GM12872 (cell line): ENCODE measurements at regions not wholly inside any gene's neighbourhood (a gene's known extent, or its start where the extent isn't known, plus 50 kb on each side); places are given as distances from the start of the nearest gene placed in this dataset.

ENCODE experiments used
- TF ChIP-seq, protein P1 (sequence below): IDR thresholded peaks from 3 replicates; pipeline ENCODE4 v1.5.1; 2011; ENCODE audit warnings: low read depth, mild to moderate bottlenecking, low read length, moderate library complexity; ENCODE audit not compliant: insufficient read depth

DNA sequence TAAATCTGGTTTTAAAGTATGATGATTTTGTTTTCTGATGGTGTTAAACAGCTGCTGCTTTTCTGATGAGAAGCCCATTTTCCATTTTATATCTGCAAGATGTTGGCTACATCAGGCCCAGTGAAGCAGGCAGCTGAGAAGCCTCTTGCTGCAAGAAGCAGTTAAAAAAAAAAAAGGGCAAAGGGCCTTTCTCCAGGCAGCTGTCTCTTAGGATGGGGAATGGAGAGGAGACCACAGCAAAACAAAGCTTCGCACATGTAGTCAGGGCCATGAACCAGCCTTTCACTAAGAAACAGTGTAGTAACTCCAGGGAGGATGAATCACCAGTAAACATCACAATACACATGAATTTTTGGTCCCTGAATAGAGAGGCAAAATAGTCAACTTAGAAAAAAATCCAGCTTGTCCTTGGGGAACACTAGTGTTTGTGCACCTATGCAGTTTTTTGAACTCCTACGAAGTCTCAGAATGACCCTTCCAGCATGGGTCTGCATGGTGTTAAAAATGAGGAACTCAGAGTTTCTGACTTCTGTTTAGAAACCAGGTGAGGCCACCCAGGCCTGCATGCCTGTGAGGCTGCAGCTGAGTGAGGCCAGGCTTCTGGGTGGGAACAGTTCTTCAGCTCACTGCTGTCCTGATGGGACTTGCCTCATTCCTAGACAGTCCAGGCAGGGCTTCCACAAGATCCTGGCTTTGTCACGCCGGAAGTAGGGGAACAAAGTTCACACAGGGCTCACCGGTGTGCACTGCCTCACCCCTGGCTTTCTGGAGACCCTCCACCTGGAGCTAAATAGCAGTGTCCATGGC, 518.7 kb downstream of the MCTP2 start:
- TF ChIP-seq, protein P1, sequence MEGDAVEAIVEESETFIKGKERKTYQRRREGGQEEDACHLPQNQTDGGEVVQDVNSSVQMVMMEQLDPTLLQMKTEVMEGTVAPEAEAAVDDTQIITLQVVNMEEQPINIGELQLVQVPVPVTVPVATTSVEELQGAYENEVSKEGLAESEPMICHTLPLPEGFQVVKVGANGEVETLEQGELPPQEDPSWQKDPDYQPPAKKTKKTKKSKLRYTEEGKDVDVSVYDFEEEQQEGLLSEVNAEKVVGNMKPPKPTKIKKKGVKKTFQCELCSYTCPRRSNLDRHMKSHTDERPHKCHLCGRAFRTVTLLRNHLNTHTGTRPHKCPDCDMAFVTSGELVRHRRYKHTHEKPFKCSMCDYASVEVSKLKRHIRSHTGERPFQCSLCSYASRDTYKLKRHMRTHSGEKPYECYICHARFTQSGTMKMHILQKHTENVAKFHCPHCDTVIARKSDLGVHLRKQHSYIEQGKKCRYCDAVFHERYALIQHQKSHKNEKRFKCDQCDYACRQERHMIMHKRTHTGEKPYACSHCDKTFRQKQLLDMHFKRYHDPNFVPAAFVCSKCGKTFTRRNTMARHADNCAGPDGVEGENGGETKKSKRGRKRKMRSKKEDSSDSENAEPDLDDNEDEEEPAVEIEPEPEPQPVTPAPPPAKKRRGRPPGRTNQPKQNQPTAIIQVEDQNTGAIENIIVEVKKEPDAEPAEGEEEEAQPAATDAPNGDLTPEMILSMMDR: no peak

DNA sequence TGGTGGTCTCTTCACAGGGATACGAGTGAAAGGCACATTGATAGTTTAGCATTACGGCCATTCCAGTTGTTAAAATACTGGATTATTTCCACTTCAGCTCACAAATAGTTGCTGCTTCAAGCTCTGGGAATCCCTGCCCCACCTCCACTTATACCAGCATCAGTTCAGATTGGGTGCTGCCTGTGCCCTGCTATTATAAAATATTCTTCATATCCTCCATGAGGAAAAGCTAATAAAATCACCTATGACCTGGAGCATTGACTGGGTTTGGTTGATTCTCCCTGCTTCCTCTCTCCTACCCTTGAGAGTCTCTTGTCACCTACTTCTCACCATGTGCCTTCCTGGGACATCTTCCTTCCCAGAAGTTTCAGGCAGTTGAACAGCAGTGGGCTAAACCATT, 529.0 kb downstream of the MCTP2 start:
- TF ChIP-seq, protein P1: no peak

DNA sequence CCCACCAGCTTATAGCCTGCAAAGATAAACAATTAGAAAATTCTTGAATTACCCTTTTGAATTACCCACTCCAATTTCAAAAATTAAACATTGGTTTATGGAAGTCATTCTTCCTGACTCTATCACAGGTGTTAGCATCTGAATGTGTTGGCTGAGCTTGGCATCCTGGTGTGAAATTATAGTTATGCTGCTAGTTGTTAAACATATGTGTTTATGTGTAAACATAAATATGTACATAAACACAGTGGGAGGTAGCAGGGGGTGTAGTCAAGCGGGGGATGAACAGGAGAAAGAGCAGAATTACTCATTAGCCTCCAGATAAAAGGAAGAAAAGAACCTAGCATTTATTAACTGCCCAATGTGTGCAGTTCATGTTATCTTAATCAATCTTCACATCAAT, 530.2 kb downstream of the MCTP2 start:
- TF ChIP-seq, protein P1: no peak

DNA sequence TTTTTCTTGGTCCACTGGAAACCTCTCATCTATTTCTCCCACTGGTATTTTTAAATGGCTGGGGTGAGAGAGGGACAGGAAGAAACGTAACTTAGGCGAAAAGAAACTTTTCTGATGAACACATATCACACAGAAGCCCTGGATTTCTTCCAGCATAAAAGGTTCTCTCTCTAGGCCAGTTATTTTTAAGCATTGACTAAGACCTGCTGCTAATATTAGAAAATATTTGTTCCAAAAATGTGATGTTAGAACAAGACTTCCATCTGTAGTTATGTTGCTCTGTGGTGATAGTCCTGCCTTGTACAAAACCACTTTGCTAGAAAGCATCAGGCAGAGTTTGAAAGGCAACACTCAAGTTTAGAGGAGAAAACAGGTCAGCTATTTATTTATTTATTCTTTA, 537.7 kb downstream of the MCTP2 start:
- TF ChIP-seq, protein P1: no peak

DNA sequence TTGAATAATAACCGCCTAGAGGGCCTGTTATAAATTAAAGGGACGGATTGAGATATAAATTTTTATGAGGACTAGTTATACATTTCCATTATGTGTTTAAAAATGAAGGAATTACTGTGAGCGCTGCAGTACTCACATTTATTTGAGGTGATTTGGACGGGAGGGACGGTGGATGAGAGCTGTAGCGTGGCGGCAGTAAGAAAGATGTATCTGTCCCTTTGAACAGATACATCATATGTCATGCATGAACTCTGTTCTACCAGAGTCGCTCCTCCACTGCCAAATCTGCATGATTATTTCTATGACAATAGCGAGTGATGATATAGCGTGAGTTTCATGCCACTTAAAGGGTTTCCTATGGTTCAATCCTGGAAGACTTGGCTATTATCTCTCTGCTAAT, 538.8 kb downstream of the MCTP2 start:
- TF ChIP-seq, protein P1: no peak

DNA sequence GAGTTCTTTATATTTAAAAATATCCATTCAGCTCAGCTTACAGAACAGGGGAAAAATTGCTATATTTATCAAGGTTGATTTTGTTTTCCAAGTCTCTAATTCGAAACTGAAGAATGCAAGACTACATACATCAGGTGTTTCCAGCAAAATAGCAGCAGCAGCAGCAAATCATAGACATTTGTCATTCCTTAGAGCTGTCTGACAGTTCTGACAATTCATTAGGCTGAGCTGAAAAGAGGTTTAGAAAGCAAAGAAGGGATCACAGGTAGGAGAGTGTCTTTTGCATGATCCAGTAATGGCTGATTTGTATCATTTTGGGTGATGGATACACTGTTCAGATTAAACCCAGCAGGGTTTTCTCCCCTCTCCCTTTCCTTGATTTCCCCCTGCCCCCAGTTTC, 545.7 kb downstream of the MCTP2 start:
- TF ChIP-seq, protein P1: no peak

DNA sequence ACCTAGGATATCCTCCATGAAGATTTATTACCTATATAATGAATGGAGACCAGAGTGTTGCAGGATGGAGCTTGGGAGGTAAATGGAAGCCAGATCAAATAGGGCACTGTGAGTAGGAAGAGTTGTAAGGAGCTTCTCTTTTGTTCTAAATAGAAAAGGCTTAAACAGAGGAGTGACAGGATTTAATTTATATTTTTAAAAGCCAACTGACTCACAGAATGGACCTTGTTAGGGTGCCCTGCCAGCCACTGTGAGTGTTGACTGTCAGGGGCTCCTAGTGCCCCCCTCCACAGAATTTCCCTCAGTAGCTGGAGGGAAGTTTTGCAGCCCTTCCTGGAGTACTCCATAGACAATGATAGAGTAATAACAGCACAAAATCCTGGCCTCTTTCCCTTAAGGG, 547.5 kb downstream of the MCTP2 start:
- TF ChIP-seq, protein P1: no peak

DNA sequence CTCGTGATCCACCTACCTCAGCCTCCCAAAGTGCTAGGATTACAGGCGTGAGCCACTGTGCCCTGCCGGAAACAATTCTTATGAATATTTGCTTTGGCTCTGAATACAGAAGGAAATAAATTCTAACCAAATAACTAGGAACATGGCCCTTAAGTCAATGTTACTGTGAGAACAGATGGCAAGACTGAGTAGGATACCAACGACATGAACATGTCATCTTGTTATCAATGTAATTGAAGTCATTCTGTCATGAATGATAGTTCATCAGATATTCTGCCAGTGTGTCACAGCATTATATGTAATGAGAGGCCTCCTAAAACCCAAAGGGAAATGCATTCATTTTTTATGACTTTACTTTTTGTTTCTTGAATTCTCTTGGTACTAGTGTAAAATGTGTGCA, 548.8 kb downstream of the MCTP2 start:
- TF ChIP-seq, protein P1: no peak
